ENCODE measurements at regions not wholly inside any gene's neighbourhood (a gene's known extent, or its start where the extent isn't known, plus 50 kb on each side); places are given as distances from the start of the nearest gene placed in this dataset.

DNA sequence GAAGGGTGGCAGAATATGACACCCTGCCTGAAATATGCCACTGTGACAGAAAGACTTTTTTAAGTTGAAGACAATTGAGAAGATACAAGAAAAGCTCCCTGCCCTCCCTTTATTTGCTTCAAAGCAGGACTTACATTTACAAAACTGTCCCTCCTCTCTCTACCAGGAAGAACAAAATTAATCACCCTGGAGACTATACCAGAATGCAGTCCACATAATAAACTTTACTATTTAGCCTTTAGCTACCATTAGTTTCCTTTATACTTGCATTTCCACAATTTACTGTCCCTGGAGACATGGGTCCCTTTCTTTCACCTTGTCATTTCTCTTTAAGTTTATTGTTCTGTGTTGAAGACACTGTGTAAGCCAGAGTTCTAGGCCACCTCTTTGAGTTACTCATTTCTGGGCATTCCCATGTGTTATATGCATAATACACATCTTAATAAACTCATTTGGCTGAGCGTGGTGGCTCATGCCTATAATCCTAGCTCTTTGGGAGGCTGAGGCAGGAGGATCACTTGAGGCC, 238.8 kb downstream of the RFC3 start:
- TF ChIP-seq, protein P1, sequence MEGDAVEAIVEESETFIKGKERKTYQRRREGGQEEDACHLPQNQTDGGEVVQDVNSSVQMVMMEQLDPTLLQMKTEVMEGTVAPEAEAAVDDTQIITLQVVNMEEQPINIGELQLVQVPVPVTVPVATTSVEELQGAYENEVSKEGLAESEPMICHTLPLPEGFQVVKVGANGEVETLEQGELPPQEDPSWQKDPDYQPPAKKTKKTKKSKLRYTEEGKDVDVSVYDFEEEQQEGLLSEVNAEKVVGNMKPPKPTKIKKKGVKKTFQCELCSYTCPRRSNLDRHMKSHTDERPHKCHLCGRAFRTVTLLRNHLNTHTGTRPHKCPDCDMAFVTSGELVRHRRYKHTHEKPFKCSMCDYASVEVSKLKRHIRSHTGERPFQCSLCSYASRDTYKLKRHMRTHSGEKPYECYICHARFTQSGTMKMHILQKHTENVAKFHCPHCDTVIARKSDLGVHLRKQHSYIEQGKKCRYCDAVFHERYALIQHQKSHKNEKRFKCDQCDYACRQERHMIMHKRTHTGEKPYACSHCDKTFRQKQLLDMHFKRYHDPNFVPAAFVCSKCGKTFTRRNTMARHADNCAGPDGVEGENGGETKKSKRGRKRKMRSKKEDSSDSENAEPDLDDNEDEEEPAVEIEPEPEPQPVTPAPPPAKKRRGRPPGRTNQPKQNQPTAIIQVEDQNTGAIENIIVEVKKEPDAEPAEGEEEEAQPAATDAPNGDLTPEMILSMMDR (IDR thresholded peaks at IDR 0.05), result no peak
- no peak for TF ChIP-seq POLR2A (IDR thresholded peaks at IDR 0.05)

All from testis (tissue), 2 donors.